IMR-90 (cell line): ENCODE measurements at regions not wholly inside any gene's neighbourhood (a gene's known extent, or its start where the extent isn't known, plus 50 kb on each side); places are given as distances from the start of the nearest gene placed in this dataset.

Source experiments
- ATAC-seq: fragments of 200-7000 bp; cut with Tn5 transposase; 2 replicates; pipeline ENCODE4 v1.9.1; 2020; ENCODE audit warnings: low read depth, mild to moderate bottlenecking, moderate library complexity
- BruUV-seq: library from RNA; stranded (reverse); fragments of 400-500 nt; replicated peaks from 2 replicates; lab custom pipeline; 2021; lab: Mats Ljungman, UMichigan
- CTCF ChIA-PET: fragments of 300-600 bp; formaldehyde crosslinking; extraction: SDS; loops from one replicate; lab custom pipeline; 2021; ENCODE audit warnings: antibody characterized with exemption; lab: Yijun Ruan, JAX
- POLR2A ChIA-PET: fragments of 300-600 bp; sonication (Branson Sonifier 250); formaldehyde crosslinking; loops from one replicate; lab custom pipeline; 2022; ENCODE audit warnings: antibody characterized with exemption; ENCODE audit not compliant: unreplicated experiment; lab: Charles Lee
- DNase-seq: peaks from one replicate; pipeline ENCODE4 v3.0.0; 2013
- H2AFZ ChIP-seq: replicated peaks from 2 replicates; pipeline ENCODE3; 2013; ENCODE audit warnings: low read length, mild to moderate bottlenecking; ENCODE audit not compliant: poor library complexity
- H2AK5ac ChIP-seq: 2 replicates; pipeline ENCODE4 v1.6.1; 2013; ENCODE audit warnings: low read depth, low read length, inconsistent platforms
- H2AK9ac ChIP-seq: replicated peaks from 2 replicates; pipeline ENCODE3; 2013; ENCODE audit warnings: mild to moderate bottlenecking, low read depth, low read length, moderate library complexity; ENCODE audit not compliant: poor library complexity
- H2BK120ac ChIP-seq: 2 replicates; pipeline ENCODE4 v1.6.1; 2013; ENCODE audit warnings: low read depth, low read length, inconsistent platforms
- H2BK15ac ChIP-seq: 3 replicates; pipeline ENCODE4 v1.6.1; 2013; ENCODE audit warnings: low read depth, low read length, inconsistent platforms
- H2BK20ac ChIP-seq: 2 replicates; pipeline ENCODE4 v1.6.1; 2013; ENCODE audit warnings: low read depth, mild to moderate bottlenecking, inconsistent platforms, low read length, moderate library complexity
- H2BK5ac ChIP-seq: 2 replicates; pipeline ENCODE4 v1.6.1; 2013; ENCODE audit warnings: mild to moderate bottlenecking, low read depth, low read length, inconsistent platforms; ENCODE audit not compliant: poor library complexity, severe bottlenecking
- H3K14ac ChIP-seq: replicated peaks from 2 replicates; pipeline ENCODE4 v1.6.1; 2013; ENCODE audit warnings: low read depth, low read length, inconsistent platforms
- H3K18ac ChIP-seq: 2 replicates; pipeline ENCODE4 v1.6.1; 2013; ENCODE audit warnings: low read depth, low read length, control low read depth
- H3K23ac ChIP-seq: 2 replicates; pipeline ENCODE4 v1.6.1; 2013; ENCODE audit warnings: low read depth, low read length, inconsistent platforms
- H3K27ac ChIP-seq: 2 replicates; pipeline ENCODE4 v1.5.1; 2013; ENCODE audit warnings: mild to moderate bottlenecking, control low read depth, low read length; ENCODE audit not compliant: insufficient read depth
- H3K27me3 ChIP-seq: 2 replicates; pipeline ENCODE4 v1.6.1; 2013; ENCODE audit warnings: low read length; ENCODE audit not compliant: control insufficient read depth, insufficient read depth
- H3K36me3 ChIP-seq: 2 replicates; pipeline ENCODE4 v1.6.1; 2013; ENCODE audit warnings: low read length, mixed read lengths; ENCODE audit not compliant: control insufficient read depth, insufficient read depth
- H3K4ac ChIP-seq: 2 replicates; pipeline ENCODE4 v1.6.1; 2013; ENCODE audit warnings: low read depth, low read length, inconsistent platforms
- H3K4me1 ChIP-seq: 2 replicates; pipeline ENCODE4 v1.6.1; 2013; ENCODE audit warnings: low read length, mixed read lengths; ENCODE audit not compliant: control insufficient read depth, insufficient read depth
- H3K4me2 ChIP-seq: 2 replicates; pipeline ENCODE4 v1.6.1; 2013; ENCODE audit warnings: low read depth, mild to moderate bottlenecking, control low read depth, low read length, moderate library complexity
- H3K4me3 ChIP-seq: 2 replicates; pipeline ENCODE4 v1.5.1; 2013; ENCODE audit warnings: low read depth, mild to moderate bottlenecking, control low read depth, low read length, moderate library complexity; ENCODE audit not compliant: insufficient read depth
- H3K56ac ChIP-seq: 2 replicates; pipeline ENCODE4 v1.6.1; 2013; ENCODE audit warnings: low read length, inconsistent platforms; ENCODE audit not compliant: insufficient read depth; ENCODE audit errors: extremely low read depth
- H3K79me1 ChIP-seq, 2 experiments: 2 replicates each; pipeline ENCODE4 v1.6.1; 2013; ENCODE audit warnings: low read length in 2 of 2, inconsistent platforms in 1 of 2, low read depth in 1 of 2
- H3K9ac ChIP-seq: 2 replicates; pipeline ENCODE4 v1.6.1; 2013; ENCODE audit warnings: low read depth, low read length, control low read depth
- H3K9me1 ChIP-seq: 2 replicates; pipeline ENCODE4 v1.6.1; 2013; ENCODE audit warnings: low read length, inconsistent platforms; ENCODE audit not compliant: insufficient read depth
- H3K9me3 ChIP-seq: 2 replicates; pipeline ENCODE4 v1.6.1; 2013; ENCODE audit warnings: low read length; ENCODE audit not compliant: control insufficient read depth, insufficient read depth
- H4K20me1 ChIP-seq: 2 replicates; pipeline ENCODE4 v1.6.1; 2013; ENCODE audit warnings: low read length, inconsistent platforms; ENCODE audit not compliant: insufficient read depth
- H4K5ac ChIP-seq: 2 replicates; pipeline ENCODE4 v1.6.1; 2013; ENCODE audit warnings: mild to moderate bottlenecking, low read depth, low read length, control low read depth
- H4K8ac ChIP-seq, 2 experiments: 2 replicates each; pipeline ENCODE4 v1.6.1; 2013; ENCODE audit warnings: low read depth in 2 of 2, low read length in 2 of 2, control low read depth in 1 of 2, inconsistent platforms in 1 of 2
- H4K91ac ChIP-seq: 2 replicates; pipeline ENCODE4 v1.6.1; 2013; ENCODE audit warnings: low read depth, low read length, inconsistent platforms; ENCODE audit not compliant: insufficient read depth
- BHLHE40 ChIP-seq: fragments of 150-350 bp; IDR thresholded peaks from 2 replicates; pipeline ENCODE4 v1.6.1; 2016; ENCODE audit warnings: mild to moderate bottlenecking, low read depth, low read length
- CEBPB ChIP-seq: IDR thresholded peaks from 2 replicates; pipeline ENCODE4 v1.6.1; 2012; ENCODE audit warnings: low read depth, low read length, improper control_type of control experiment
- CTCF ChIP-seq: conservative IDR thresholded peaks from 2 replicates; pipeline ENCODE4 v1.5.1; 2012; ENCODE audit warnings: mild to moderate bottlenecking, low read depth, low read length, improper control_type of control experiment
- ELK1 ChIP-seq: fragments of 150-350 bp; IDR thresholded peaks from 2 replicates; pipeline ENCODE4 v1.6.1; 2016; ENCODE audit warnings: low read depth, mild to moderate bottlenecking, low read length, moderate library complexity, borderline replicate concordance
- FOS ChIP-seq: fragments of 150-350 bp; IDR thresholded peaks from 2 replicates; pipeline ENCODE4 v1.6.1; 2016; ENCODE audit warnings: low read depth, low read length
- MAZ ChIP-seq: IDR thresholded peaks from 2 replicates; pipeline ENCODE4 v1.6.1; 2012; ENCODE audit warnings: low read depth, mild to moderate bottlenecking, low read length, improper control_type of control experiment, moderate library complexity, borderline replicate concordance
- NFE2L2 ChIP-seq: fragments of 150-350 bp; IDR thresholded peaks from 2 replicates; pipeline ENCODE4 v1.6.1; 2016; ENCODE audit warnings: low read depth, mild to moderate bottlenecking, low read length
- POLR2A ChIP-seq: IDR thresholded peaks from 2 replicates; pipeline ENCODE4 v1.6.1; 2012; ENCODE audit warnings: mild to moderate bottlenecking, low read depth, low read length
- RAD21 ChIP-seq: IDR thresholded peaks from 2 replicates; pipeline ENCODE4 v1.6.1; 2012; ENCODE audit warnings: low read length, improper control_type of control experiment
- RCOR1 ChIP-seq: IDR thresholded peaks from 2 replicates; pipeline ENCODE4 v1.6.1; 2012; ENCODE audit warnings: mild to moderate bottlenecking, low read length, improper control_type of control experiment; ENCODE audit not compliant: insufficient replicate concordance
- SMC3 ChIP-seq: fragments of 150-350 bp; IDR thresholded peaks from 2 replicates; pipeline ENCODE4 v1.6.1; 2016; ENCODE audit warnings: low read depth, mild to moderate bottlenecking, antibody characterized with exemption, low read length, moderate library complexity
- USF2 ChIP-seq: fragments of 150-350 bp; IDR thresholded peaks from 2 replicates; pipeline ENCODE4 v1.6.1; 2017; ENCODE audit warnings: mild to moderate bottlenecking, antibody characterized with exemption, low read length, low read depth
- WGBS, 2 experiments: methylation state at CpG; one replicate each; pipeline versions ENCODE4 v1.1.5 to v1.1.7; 2013; ENCODE audit warnings: missing lambda C conversion rate in 2 of 2; ENCODE audit not compliant: insufficient read length in 1 of 2; ENCODE audit errors: extremely low coverage in 2 of 2; 5-methylcytosine and 5-hydroxymethylcytosine counted together
- dilution Hi-C: fragments of 300-500 bp; cut with HindIII; formaldehyde crosslinking; loops from one replicate; pipeline ENCODE4 v1.14.3; 2018; ENCODE audit warnings: low sequenced_read_pairs; ENCODE audit not compliant: unreplicated experiment
- in situ Hi-C: fragments of 300-500 bp; cut with MboI; formaldehyde crosslinking; loops from 3 replicates; pipeline ENCODE4 v1.14.3; 2019; ENCODE audit warnings: low sequenced_read_pairs, inconsistent platforms, mixed read lengths
- intact Hi-C: fragments of 100-400 bp; cut with micrococcal nuclease; formaldehyde crosslinking; loops from 2 replicates; pipeline ENCODE4 v1.10.0; 2022

- no peak overlapping the region for H3K18ac ChIP-seq
- no peak overlapping the region for H2AFZ ChIP-seq
- H4K8ac ChIP-seq, result no peak overlapping the region
- no peak overlapping the region for H3K56ac ChIP-seq
- H3K36me3 ChIP-seq, result no peaks in the 10 kb centered on the region
- H3K4me2 ChIP-seq, result no peak overlapping the region
- no CpG with 5 or more reads among the region's 4 CpGs for WGBS, 2 experiments
- H4K5ac ChIP-seq, result no peak overlapping the region
- ChIA-PET POLR2A (no interaction called here), CTCF (interaction anchor here (0.9 kb wide), 1 partner anchor 17 kb away, joined by 4 read pairs; no protein-coding TSS in a partner anchor)
- H3K9ac ChIP-seq, result no peak overlapping the region
- H3K9me1 ChIP-seq, result no peaks in the 10 kb centered on the region
- H3K4me3 ChIP-seq, result no peak overlapping the region
- no peak overlapping the region for H2BK15ac ChIP-seq
- TF ChIP-seq CTCF, result no peak
- TF ChIP-seq RAD21, result no peak
- TF ChIP-seq SMC3, result no peak
- no peak for TF ChIP-seq POLR2A
- TF ChIP-seq ELK1, result no peak
- TF ChIP-seq MAZ, result no peak
- TF ChIP-seq BHLHE40, result no peak
- TF ChIP-seq NFE2L2, result no peak
- no peak for TF ChIP-seq RCOR1
- TF ChIP-seq USF2, result no peak
- no peak for TF ChIP-seq CEBPB
- TF ChIP-seq FOS, result no peak
- H3K14ac ChIP-seq, result no peak overlapping the region
- H3K23ac ChIP-seq, result no peak overlapping the region
- no peak overlapping the region for H2AK9ac ChIP-seq
- dilution Hi-C loops, result no loop called here
- intact Hi-C loops, result no loop called here
- no peak overlapping the region for H2BK5ac ChIP-seq
- no peak overlapping the region for H2AK5ac ChIP-seq
- ATAC-seq (no peak), DNase-seq (no peak)
- no peak overlapping the region for H2BK20ac ChIP-seq
- in situ Hi-C loops, result no loop called here
- H3K4me1 ChIP-seq, result peaks cover 1% of the 10 kb centered on the region; the same call in 1 of the 2 replicates
- H3K27ac ChIP-seq, result no peak overlapping the region
- H3K79me1 ChIP-seq, result no peaks in the 10 kb centered on the region
- BruUV-seq, result no TSS peak
- no peaks in the 10 kb centered on the region for H4K20me1 ChIP-seq
- peak overlapping the region; percentile 31; the same call in 1 of the 2 replicates for H3K4ac ChIP-seq
- H2BK120ac ChIP-seq, result no peak overlapping the region
- H3K27me3 ChIP-seq, result no peaks in the 10 kb centered on the region
- H4K91ac ChIP-seq, result no peak overlapping the region
- no peaks in the 10 kb centered on the region for H3K9me3 ChIP-seq
Observed at GRCh38 chr3:117671722-117672318, 962.2 kb downstream of the TUSC7 start.
